K562 (cell line): ENCODE measurements at regions not wholly inside any gene's neighbourhood (a gene's known extent, or its start where the extent isn't known, plus 50 kb on each side); places are given as distances from the start of the nearest gene placed in this dataset.

Experiments
- ATAC-seq: fragments of 200-7000 bp; cut with Tn5 transposase; 3 replicates; pipeline ENCODE4 v1.9.1; 2020; ENCODE audit warnings: moderate library complexity
- BruUV-seq: library from RNA; stranded (reverse); fragments of 400-500 nt; replicated peaks from 2 replicates; lab custom pipeline; 2021; lab: Mats Ljungman, UMichigan
- CTCF ChIA-PET: fragments of 300-600 bp; formaldehyde crosslinking; extraction: SDS; loops from one replicate; lab custom pipeline; 2021; ENCODE audit warnings: low intra/inter-chr PET ratio; lab: Yijun Ruan, JAX
- POLR2A ChIA-PET: fragments of 300-600, 350-650 bp; sonication (Branson Sonifier 250); formaldehyde crosslinking; extraction: SDS; loops from one replicate; lab custom pipeline; 2021; ENCODE audit warnings: antibody characterized with exemption, inconsistent platforms; lab: Yijun Ruan, JAX
- DNase-seq, 4 experiments: peaks; one replicate each; pipeline versions ENCODE4 v3.0.0 to v3.0.0-alpha.2; 2011 to 2018; ENCODE audit warnings: low spot score in 3 of 4, mixed read lengths in 3 of 4; ENCODE audit errors: extremely low read depth in 1 of 4
- FAIRE-seq: peaks from 2 replicates; lab custom pipeline; 2011; peaks lifted over from hg19 to GRCh38; lab: Jason Lieb, UNC
- H2AFZ ChIP-seq: 2 replicates; pipeline ENCODE4 v1.6.0; 2011; ENCODE audit warnings: low read depth, low read length, control low read depth, inconsistent platforms
- H3K27ac ChIP-seq: fragments of 200-600 bp; 3 replicates; pipeline ENCODE4 v1.8.0; 2011; ENCODE audit warnings: low read depth, mild to moderate bottlenecking, control low read depth, inconsistent platforms, low read length, moderate library complexity, mixed read lengths; ENCODE audit errors: extremely low read depth
- H3K27me3 ChIP-seq, 2 experiments: fragments of 300-600 bp in 1 of 2; 2 replicates in 1 of 2; 3 replicates in 1 of 2; pipeline versions ENCODE4 v1.6.0 to v1.8.0; 2011; ENCODE audit warnings: inconsistent platforms in 2 of 2, low read length in 2 of 2, mild to moderate bottlenecking in 1 of 2, mixed read lengths in 1 of 2, moderate library complexity in 1 of 2; ENCODE audit not compliant: control insufficient read depth in 2 of 2, insufficient read depth in 2 of 2
- H3K36me3 ChIP-seq: fragments of 300-600 bp; 3 replicates; pipeline ENCODE4 v1.8.0; 2011; ENCODE audit warnings: mild to moderate bottlenecking, low read length, inconsistent platforms; ENCODE audit not compliant: control insufficient read depth, insufficient read depth
- H3K4me1 ChIP-seq, 2 experiments: fragments of 200-600 bp in 1 of 2; replicated peaks in 1 of 2; 2 replicates in 1 of 2; 3 replicates in 1 of 2; pipeline versions ENCODE4 v1.5.1 to v1.8.0; 2011; ENCODE audit warnings: inconsistent platforms in 2 of 2, low read length in 2 of 2, mild to moderate bottlenecking in 1 of 2, mixed read lengths in 1 of 2, moderate library complexity in 1 of 2; ENCODE audit not compliant: control insufficient read depth in 2 of 2, insufficient read depth in 2 of 2
- H3K4me2 ChIP-seq: 2 replicates; pipeline ENCODE4 v1.6.1; 2011; ENCODE audit warnings: low read length, control low read depth, inconsistent platforms, mixed read lengths; ENCODE audit not compliant: insufficient read depth
- H3K4me3 ChIP-seq: fragments of 200-600 bp; sonication (generic), shearing (Covaris generic); 2 replicates; pipeline ENCODE4 v1.5.1; 2016; ENCODE audit warnings: control low read depth, inconsistent platforms
- H3K79me2 ChIP-seq: fragments of 200-600 bp; 3 replicates; pipeline ENCODE4 v1.8.0; 2011; ENCODE audit warnings: low read length, inconsistent platforms; ENCODE audit not compliant: control insufficient read depth, insufficient read depth
- H3K9ac ChIP-seq, 2 experiments: 2 replicates each; pipeline versions ENCODE4 v1.6.0 to v1.6.1; 2011; ENCODE audit warnings: low read depth in 2 of 2, low read length in 2 of 2, control low read depth in 1 of 2, inconsistent platforms in 1 of 2, mild to moderate bottlenecking in 1 of 2, mixed read lengths in 1 of 2; ENCODE audit not compliant: insufficient read depth in 1 of 2
- H3K9me1 ChIP-seq: one replicate; pipeline ENCODE4 v1.6.0; 2011; ENCODE audit warnings: inconsistent platforms, mild to moderate bottlenecking, low read length, moderate library complexity; ENCODE audit not compliant: control insufficient read depth, insufficient read depth
- H3K9me3 ChIP-seq: replicated peaks from 2 replicates; pipeline ENCODE4 v1.5.1; 2011; ENCODE audit warnings: low read depth, low read length, inconsistent platforms; ENCODE audit not compliant: control insufficient read depth, insufficient read depth
- H4K20me1 ChIP-seq: replicated peaks from 2 replicates; pipeline ENCODE4 v1.6.1; 2011; ENCODE audit warnings: low read length, inconsistent platforms, mixed read lengths; ENCODE audit not compliant: control insufficient read depth, insufficient read depth
- CAMTA2 ChIP-seq: fragments of 250-450 bp; sonication (Bioruptor Pico); conservative IDR thresholded peaks from 2 replicates; pipeline ENCODE4 v1.5.1; 2022
- CBFB ChIP-seq: sonication (generic); formaldehyde crosslinking; IDR thresholded peaks from 2 replicates; pipeline ENCODE4 v1.4.0; 2020; ENCODE audit warnings: mild to moderate bottlenecking, missing genetic modification reagents
- MCM3 ChIP-seq: fragments of 450-650 bp; IDR thresholded peaks from 2 replicates; pipeline ENCODE4 v1.6.1; 2016
- PRDM10 ChIP-seq: fragments of 450-650 bp; IDR thresholded peaks from 2 replicates; pipeline ENCODE4 v1.6.1; 2018; ENCODE audit not compliant: partially characterized antibody
- SFPQ ChIP-seq: fragments of 200-400 bp; formaldehyde crosslinking; IDR thresholded peaks from 2 replicates; pipeline ENCODE4 v1.6.1; 2017; ENCODE audit warnings: mild to moderate bottlenecking, low read depth, low read length, moderate library complexity
- ZFPM2 ChIP-seq: fragments of 250-450 bp; sonication (Bioruptor Pico); IDR thresholded peaks from 2 replicates; pipeline ENCODE4 v1.5.1; 2022; ENCODE audit warnings: mild to moderate bottlenecking
- ZNF431 ChIP-seq: sonication (generic); formaldehyde crosslinking; IDR thresholded peaks from 2 replicates; pipeline ENCODE4 v1.8.0; 2022; ENCODE audit warnings: mild to moderate bottlenecking, missing genetic modification reagents
- ZNF445 ChIP-seq: fragments of 250-450 bp; sonication (Bioruptor Pico); IDR thresholded peaks from 2 replicates; pipeline ENCODE4 v1.4.0; 2020; ENCODE audit warnings: low read depth, mild to moderate bottlenecking, moderate library complexity
- ZNF609 ChIP-seq: sonication (generic); formaldehyde crosslinking; IDR thresholded peaks from 2 replicates; pipeline ENCODE4 v1.8.1; 2023; ENCODE audit warnings: missing genetic modification reagents, mild to moderate bottlenecking, borderline replicate concordance
- WGBS: fragments of 100-300 bp; shearing (Covaris generic); methylation state at CpG from one replicate; pipeline ENCODE4 v1.1.6; 2016; ENCODE audit warnings: low coverage, mixed read lengths; ENCODE audit not compliant: insufficient coverage; ENCODE audit errors: missing lambda C conversion rate; 5-methylcytosine and 5-hydroxymethylcytosine counted together
- in situ Hi-C: fragments of 300-500 bp; cut with MboI; formaldehyde crosslinking; loops from 4 replicates; pipeline ENCODE4 v1.15.0; 2018; ENCODE audit warnings: inconsistent platforms, mixed read lengths
- intact Hi-C: fragments of 100-400 bp; cut with micrococcal nuclease; formaldehyde crosslinking; loops from 2 replicates; pipeline ENCODE4 v1.14.2; 2022

- CTCF ChIA-PET = no interaction called here
- Histone ChIP-seq H3K4me1 (no peaks in the 10 kb centered on the region; a peak in 1 of 5 replicates), H4K20me1 (peaks cover 5% of the 10 kb centered on the region; the same call in 1 of the 2 replicates), H3K27ac (no peak overlapping the region), H3K4me3 (no peak overlapping the region), H3K27me3 (peaks cover 0 to 4% of the 10 kb centered on the region in 2 experiments; a peak in 1 of 5 replicates), H3K9ac (no peak overlapping the region), H3K9me1 (no peaks in the 10 kb centered on the region), H2AFZ (no peak overlapping the region), H3K79me2 (no peaks in the 10 kb centered on the region), H3K4me2 (no peak overlapping the region), H3K9me3 (no peaks in the 10 kb centered on the region), H3K36me3 (no peaks in the 10 kb centered on the region)
- in situ Hi-C loops = no loop called here
- DNase-seq (no peak), ATAC-seq (no peak), FAIRE-seq (no peak)
- no peak for TF ChIP-seq ZNF609
- no peak for TF ChIP-seq CAMTA2 (CRISPR knock-in tag)
- no peak for TF ChIP-seq MCM3
- no peak for TF ChIP-seq ZFPM2
- TF ChIP-seq SFPQ = no peak
- TF ChIP-seq CBFB (CRISPR knock-in tag) = no peak
- TF ChIP-seq ZNF445 (CRISPR knock-in tag) = no peak
- no peak for TF ChIP-seq ZNF431 (CRISPR knock-in tag)
- TF ChIP-seq PRDM10 = no peak
- intact Hi-C loops = no loop called here
- 2% methylated on average over 7 of the region's 7 CpGs for WGBS
- no TSS peak for BruUV-seq
- POLR2A ChIA-PET = interaction anchor here (0.8 kb wide), 1 partner anchor 175 kb away, joined by 3 read pairs; no protein-coding TSS in a partner anchor
Measured at GRCh38 chr1:29426701-29427279, 190.5 kb downstream of the PTPRU start.
